Ovary (tissue), 7 donors: ENCODE measurements at regions not wholly inside any gene's neighbourhood (a gene's known extent, or its start where the extent isn't known, plus 50 kb on each side); places are given as distances from the start of the nearest gene placed in this dataset.

Experiments
- DNase-seq, 5 donors: peaks; one replicate each; pipeline ENCODE4 v3.0.0-alpha.2; 2019 to 2020
- H3K27ac ChIP-seq, 2 donors: fragments of 200-600 bp; one replicate each; pipeline versions ENCODE4 v1.5.1 to v1.8.0; 2019 to 2022
- H3K27me3 ChIP-seq: fragments of 200-600 bp; one replicate; pipeline ENCODE4 v1.8.0; 2022
- H3K36me3 ChIP-seq: fragments of 200-600 bp; sonication (generic); one replicate; pipeline ENCODE4 v1.5.1; 2019
- H3K4me1 ChIP-seq: one replicate; pipeline ENCODE4 v1.8.1; 2013; ENCODE audit warnings: mild to moderate bottlenecking, moderate library complexity; ENCODE audit not compliant: insufficient read depth
- H3K4me3 ChIP-seq: fragments of 200-600 bp; sonication (generic); one replicate; pipeline ENCODE4 v1.5.1; 2017
- H3K9me3 ChIP-seq, 2 donors: fragments of 200-600 bp in 1 of 2; sonication (generic) in 1 of 2; one replicate each; pipeline versions ENCODE4 v1.5.1 to v1.8.1; 2013 to 2019; ENCODE audit warnings: mild to moderate bottlenecking in 1 of 2, moderate library complexity in 1 of 2
- EP300 ChIP-seq: sonication (generic); formaldehyde crosslinking; IDR thresholded peaks from one replicate; pipeline ENCODE4 v1.6.1; 2017; ENCODE audit warnings: antibody characterized with exemption
- POLR2A ChIP-seq: fragments of 450-650 bp; IDR thresholded peaks from one replicate; pipeline ENCODE4 v1.6.1; 2017; ENCODE audit warnings: antibody characterized with exemption, mild to moderate bottlenecking, moderate library complexity
- WGBS, 3 donors: extraction: QIAGEN DNeasy Blood & Tissue Kit in 1 of 3; methylation state at CpG; one replicate each; pipeline versions ENCODE4 v1.1.5 to v1.1.7; 2013 to 2017; 5-methylcytosine and 5-hydroxymethylcytosine counted together
- intact Hi-C, 4 donors: fragments of 100-400 bp; cut with DNase I; formaldehyde crosslinking; loops; one replicate each; pipeline versions ENCODE4 v1.11.0 to v1.15.1; 2022 to 2023
- TF ChIP-seq, protein P1 (sequence below), 3 donors: fragments of 450-650 bp in 2 of 3; fragments of 200-600 bp in 1 of 3; IDR thresholded peaks; one replicate each; pipeline versions ENCODE4 v1.5.1 to v1.8.0; 2016 to 2022; ENCODE audit warnings: antibody characterized with exemption in 3 of 3, mild to moderate bottlenecking in 1 of 3
- donor health status: DM: no; HTN: no; CAD: no; lungs with moderate emphysema.
- donor health status: DM: no; HTN: no; CAD: no.
- donor health status: Bipolar disorder and iron deficiency.
- donor health status: DM: no; HTN: no; CAD: no.
- donor health status: DM: yes; HTN: yes; CAD: no.

DNA sequence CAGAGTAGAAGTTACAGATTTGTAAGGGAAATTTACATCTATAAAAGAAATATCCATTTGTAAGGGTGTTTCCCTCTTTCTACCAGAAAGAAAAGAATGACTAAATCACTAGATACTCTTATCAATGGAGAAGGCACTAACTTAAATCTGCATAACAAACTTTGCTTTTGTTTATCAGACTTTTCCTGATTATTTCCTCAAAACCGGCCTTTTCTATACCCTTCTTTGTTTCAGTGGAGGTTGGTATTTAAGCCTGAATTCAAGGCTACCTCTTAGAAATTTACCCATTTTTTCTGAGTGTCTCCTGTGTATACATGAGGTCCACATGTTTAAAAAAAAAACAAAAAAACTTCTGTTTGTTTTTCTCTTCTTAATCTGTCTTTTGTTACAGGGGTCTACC is 80.4 kb upstream of the GRPR start:
- no peak overlapping the region for H3K27ac ChIP-seq
- H3K4me3 ChIP-seq: no peak overlapping the region
- DNase-seq: no peak
- intact Hi-C loops: no loop called here
- TF ChIP-seq POLR2A (no peak), EP300 (no peak)
- TF ChIP-seq, protein P1, sequence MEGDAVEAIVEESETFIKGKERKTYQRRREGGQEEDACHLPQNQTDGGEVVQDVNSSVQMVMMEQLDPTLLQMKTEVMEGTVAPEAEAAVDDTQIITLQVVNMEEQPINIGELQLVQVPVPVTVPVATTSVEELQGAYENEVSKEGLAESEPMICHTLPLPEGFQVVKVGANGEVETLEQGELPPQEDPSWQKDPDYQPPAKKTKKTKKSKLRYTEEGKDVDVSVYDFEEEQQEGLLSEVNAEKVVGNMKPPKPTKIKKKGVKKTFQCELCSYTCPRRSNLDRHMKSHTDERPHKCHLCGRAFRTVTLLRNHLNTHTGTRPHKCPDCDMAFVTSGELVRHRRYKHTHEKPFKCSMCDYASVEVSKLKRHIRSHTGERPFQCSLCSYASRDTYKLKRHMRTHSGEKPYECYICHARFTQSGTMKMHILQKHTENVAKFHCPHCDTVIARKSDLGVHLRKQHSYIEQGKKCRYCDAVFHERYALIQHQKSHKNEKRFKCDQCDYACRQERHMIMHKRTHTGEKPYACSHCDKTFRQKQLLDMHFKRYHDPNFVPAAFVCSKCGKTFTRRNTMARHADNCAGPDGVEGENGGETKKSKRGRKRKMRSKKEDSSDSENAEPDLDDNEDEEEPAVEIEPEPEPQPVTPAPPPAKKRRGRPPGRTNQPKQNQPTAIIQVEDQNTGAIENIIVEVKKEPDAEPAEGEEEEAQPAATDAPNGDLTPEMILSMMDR (IDR thresholded peaks at IDR 0.05): no peak
- 38 to 45% (median 40%) methylated on average over 1 of the region's 1 CpG for WGBS, 3 donors
- no peaks in the 10 kb centered on the region for H3K4me1 ChIP-seq
- no peaks in the 10 kb centered on the region for H3K9me3 ChIP-seq
- no peaks in the 10 kb centered on the region for H3K36me3 ChIP-seq
- no peaks in the 10 kb centered on the region for H3K27me3 ChIP-seq

- Histone ChIP-seq H3K27ac (no peak overlapping the region), H3K4me1 (no peaks in the 10 kb centered on the region), H3K36me3 (no peaks in the 10 kb centered on the region), H3K4me3 (no peak overlapping the region), H3K27me3 (no peaks in the 10 kb centered on the region), H3K9me3 (no peaks in the 10 kb centered on the region)
- DNase-seq: no peak
- TF ChIP-seq POLR2A: no peak
- TF ChIP-seq EP300: no peak
- TF ChIP-seq, protein P1 (IDR thresholded peaks at IDR 0.05): no peak
- 50 to 54% (median 53%) methylated on average over 1 of the region's 1 CpG for WGBS, 3 donors
- intact Hi-C loops: no loop called here
Observed at GRCh38 chrX:16039834-16040233, 83.5 kb upstream of the GRPR start.

GRCh38 chrX:16039363-16039762 is 84.0 kb upstream of the GRPR start:
- intact Hi-C loops: no loop called here
- no peak overlapping the region for H3K27ac ChIP-seq
- no peaks in the 10 kb centered on the region for H3K4me1 ChIP-seq
- no peak for TF ChIP-seq EP300
- TF ChIP-seq, protein P1 (IDR thresholded peaks at IDR 0.05): no peak
- TF ChIP-seq POLR2A: no peak
- no peak overlapping the region for H3K4me3 ChIP-seq
- H3K9me3 ChIP-seq: no peaks in the 10 kb centered on the region
- no peak for DNase-seq
- no peaks in the 10 kb centered on the region for H3K27me3 ChIP-seq
- H3K36me3 ChIP-seq: no peaks in the 10 kb centered on the region

DNA sequence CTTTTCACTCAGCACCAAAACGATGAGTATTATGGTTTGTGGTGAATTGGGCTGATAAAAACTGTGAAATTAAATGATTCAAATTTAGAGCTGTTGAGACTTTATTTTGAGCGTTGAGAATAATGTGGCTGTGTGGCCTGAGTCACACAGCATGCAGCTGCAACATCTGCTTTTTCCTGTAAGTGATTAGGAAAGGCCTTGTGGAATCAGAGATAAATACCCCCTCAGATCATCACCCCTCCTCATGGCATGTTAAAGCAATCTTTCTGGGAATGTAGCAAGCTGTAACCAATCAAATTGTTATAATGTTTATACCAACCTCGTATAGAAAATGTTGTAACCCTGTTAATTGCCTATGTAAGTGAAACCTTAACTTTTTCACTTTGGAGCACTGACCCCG is 90.0 kb upstream of the GRPR start:
- intact Hi-C loops: no loop called here
- no peak for DNase-seq
- no peak for TF ChIP-seq POLR2A
- TF ChIP-seq EP300: no peak
- TF ChIP-seq, protein P1 (IDR thresholded peaks at IDR 0.05): no peak
- Histone ChIP-seq H3K36me3 (no peaks in the 10 kb centered on the region), H3K4me1 (no peaks in the 10 kb centered on the region), H3K27me3 (no peaks in the 10 kb centered on the region), H3K9me3 (no peaks in the 10 kb centered on the region), H3K27ac (no peak overlapping the region), H3K4me3 (no peak overlapping the region)
- 33 to 52% (median 35%) methylated on average over 4 of the region's 4 CpGs for WGBS, 3 donors

DNA sequence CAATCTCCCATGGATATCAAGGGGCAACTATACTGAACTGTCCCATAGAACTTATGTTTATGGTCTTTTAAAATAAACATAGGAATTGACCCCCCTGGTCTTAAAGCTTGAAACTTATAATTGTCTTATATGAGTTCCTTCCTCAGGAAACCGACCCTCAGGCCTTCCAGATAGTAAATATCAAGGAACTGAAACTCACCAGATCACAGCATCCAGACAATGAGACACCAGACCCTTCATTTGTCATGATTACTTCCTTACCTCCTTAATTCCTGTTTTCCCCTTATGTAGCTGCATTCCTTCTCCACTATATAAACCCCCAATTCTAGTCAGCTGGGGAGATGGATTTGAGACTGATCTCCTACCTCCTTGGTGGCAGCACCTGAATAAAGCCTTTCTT is 94.8 kb upstream of the GRPR start:
- no peak for TF ChIP-seq EP300
- no peak overlapping the region for H3K27ac ChIP-seq
- 44 to 52% (median 46%) methylated on average over 1 of the region's 1 CpG for WGBS, 3 donors

More for the DNA sequence above, 94.8 kb upstream of the GRPR start:
- no peaks in the 10 kb centered on the region for H3K9me3 ChIP-seq
- no peaks in the 10 kb centered on the region for H3K27me3 ChIP-seq
- H3K36me3 ChIP-seq: no peaks in the 10 kb centered on the region
- no peaks in the 10 kb centered on the region for H3K4me1 ChIP-seq
- intact Hi-C loops: no loop called here
- no peak overlapping the region for H3K4me3 ChIP-seq
- no peak for DNase-seq
